Heart left ventricle (tissue), 13 donors: ENCODE measurements at regions not wholly inside any gene's neighbourhood (a gene's known extent, or its start where the extent isn't known, plus 50 kb on each side); places are given as distances from the start of the nearest gene placed in this dataset.

Source experiments
- POLR2A ChIP-seq, 2 donors: fragments of 450-650 bp; IDR thresholded peaks; one replicate each; pipeline ENCODE4 v1.6.1; 2017; ENCODE audit warnings: antibody characterized with exemption in 2 of 2, mild to moderate bottlenecking in 2 of 2, moderate library complexity in 2 of 2
- TF ChIP-seq, protein P1 (sequence below), 12 donors: fragments of 200-600 bp; sonication (generic) in 4 of 12; IDR thresholded peaks; one replicate each; pipeline versions ENCODE4 v1.5.0 to v1.8.0; 2018 to 2022; ENCODE audit warnings: antibody characterized with exemption in 12 of 12, mild to moderate bottlenecking in 5 of 12
- donor health status: ischemic (EF 13 %, LVEDD 7.1; RV severe dilation, severe dysfunction).
- donor health status: DM: no; HTN: yes; CAD: no.
- donor health status: DM: no; HTN: no; CAD: no.
- donor health status: ischemic (EF 25% LVEDD 6.9; RV normal size, moderate dysfunction).
- donor health status: ischemic (EF 25% LVEDD 5.7; RV mildly dilated, moderate dysfunction).
- donor health status: ischemic (EF 35%, LVEDD 5.7; RV mildly dilated, moderate dysfunction).
- donor health status: nonischemic (EF 11% LVEDD 7.7; RV severe dilation, severe dysfunction).
- donor health status: DM: yes; HTN: yes; CAD: no.
- donor health status: PGD.
- donor health status: ischemic (EF 29% LVEDD 5.4; RV normal size, mild dysfunction).
- donor health status: nonischemic (EF 23%, LVEDD 6.1; RV moderate dilation, normal function).

DNA sequence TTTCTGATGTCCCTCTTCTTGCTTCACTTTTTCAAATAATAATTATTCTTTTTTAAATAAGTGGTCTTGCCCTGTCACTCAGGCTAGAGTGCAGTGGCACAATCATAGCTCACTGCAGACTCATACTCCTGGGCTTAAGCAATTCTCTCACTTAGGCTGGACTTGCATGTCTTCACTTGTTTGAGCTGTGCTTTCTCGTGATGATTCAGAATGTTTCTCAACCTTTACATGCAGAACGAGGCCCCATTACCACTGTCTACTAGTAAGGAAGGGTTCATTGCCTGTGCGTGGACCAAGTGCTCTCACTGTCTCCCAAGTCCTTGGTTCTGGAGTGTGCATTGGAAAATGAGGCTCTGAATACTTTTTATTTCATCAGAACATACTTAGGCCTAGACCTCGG, 468.6 kb upstream of the COBL start:
- TF ChIP-seq POLR2A (IDR thresholded peaks at IDR 0.05) = no peak
- TF ChIP-seq, protein P1, sequence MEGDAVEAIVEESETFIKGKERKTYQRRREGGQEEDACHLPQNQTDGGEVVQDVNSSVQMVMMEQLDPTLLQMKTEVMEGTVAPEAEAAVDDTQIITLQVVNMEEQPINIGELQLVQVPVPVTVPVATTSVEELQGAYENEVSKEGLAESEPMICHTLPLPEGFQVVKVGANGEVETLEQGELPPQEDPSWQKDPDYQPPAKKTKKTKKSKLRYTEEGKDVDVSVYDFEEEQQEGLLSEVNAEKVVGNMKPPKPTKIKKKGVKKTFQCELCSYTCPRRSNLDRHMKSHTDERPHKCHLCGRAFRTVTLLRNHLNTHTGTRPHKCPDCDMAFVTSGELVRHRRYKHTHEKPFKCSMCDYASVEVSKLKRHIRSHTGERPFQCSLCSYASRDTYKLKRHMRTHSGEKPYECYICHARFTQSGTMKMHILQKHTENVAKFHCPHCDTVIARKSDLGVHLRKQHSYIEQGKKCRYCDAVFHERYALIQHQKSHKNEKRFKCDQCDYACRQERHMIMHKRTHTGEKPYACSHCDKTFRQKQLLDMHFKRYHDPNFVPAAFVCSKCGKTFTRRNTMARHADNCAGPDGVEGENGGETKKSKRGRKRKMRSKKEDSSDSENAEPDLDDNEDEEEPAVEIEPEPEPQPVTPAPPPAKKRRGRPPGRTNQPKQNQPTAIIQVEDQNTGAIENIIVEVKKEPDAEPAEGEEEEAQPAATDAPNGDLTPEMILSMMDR (IDR thresholded peaks at IDR 0.05) = no peak
